ENCODE measurements at regions not wholly inside any gene's neighbourhood (a gene's known extent, or its start where the extent isn't known, plus 50 kb on each side); places are given as distances from the start of the nearest gene placed in this dataset.

DNA sequence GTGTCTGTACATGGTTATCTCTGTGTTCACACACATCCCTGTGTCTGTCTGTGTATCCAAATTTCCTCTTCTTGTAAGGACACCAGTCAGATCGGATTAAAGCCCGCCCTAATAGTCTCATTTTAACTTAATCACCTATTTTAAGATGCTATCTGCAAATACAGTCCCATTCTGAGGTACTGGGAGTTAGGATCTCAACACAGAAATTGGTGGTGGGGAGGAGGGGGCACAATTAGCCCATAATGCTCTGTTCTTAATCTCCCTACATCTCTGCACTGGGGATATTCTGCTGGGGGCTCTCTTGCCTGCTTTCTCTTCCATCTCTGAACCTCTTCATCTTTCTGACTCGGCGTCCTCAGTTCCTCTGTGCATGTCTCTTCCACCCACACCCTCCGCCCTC is 320.7 kb downstream of the CDC5L start:
- DNase-seq (ENCODE audit: low read depth), result no peak
- TF ChIP-seq, protein P1, sequence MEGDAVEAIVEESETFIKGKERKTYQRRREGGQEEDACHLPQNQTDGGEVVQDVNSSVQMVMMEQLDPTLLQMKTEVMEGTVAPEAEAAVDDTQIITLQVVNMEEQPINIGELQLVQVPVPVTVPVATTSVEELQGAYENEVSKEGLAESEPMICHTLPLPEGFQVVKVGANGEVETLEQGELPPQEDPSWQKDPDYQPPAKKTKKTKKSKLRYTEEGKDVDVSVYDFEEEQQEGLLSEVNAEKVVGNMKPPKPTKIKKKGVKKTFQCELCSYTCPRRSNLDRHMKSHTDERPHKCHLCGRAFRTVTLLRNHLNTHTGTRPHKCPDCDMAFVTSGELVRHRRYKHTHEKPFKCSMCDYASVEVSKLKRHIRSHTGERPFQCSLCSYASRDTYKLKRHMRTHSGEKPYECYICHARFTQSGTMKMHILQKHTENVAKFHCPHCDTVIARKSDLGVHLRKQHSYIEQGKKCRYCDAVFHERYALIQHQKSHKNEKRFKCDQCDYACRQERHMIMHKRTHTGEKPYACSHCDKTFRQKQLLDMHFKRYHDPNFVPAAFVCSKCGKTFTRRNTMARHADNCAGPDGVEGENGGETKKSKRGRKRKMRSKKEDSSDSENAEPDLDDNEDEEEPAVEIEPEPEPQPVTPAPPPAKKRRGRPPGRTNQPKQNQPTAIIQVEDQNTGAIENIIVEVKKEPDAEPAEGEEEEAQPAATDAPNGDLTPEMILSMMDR (IDR thresholded peaks at IDR 0.05; ENCODE audit: control insufficient read depth, insufficient read depth, low read depth, low read length, missing control alignments), result no peak

DNA sequence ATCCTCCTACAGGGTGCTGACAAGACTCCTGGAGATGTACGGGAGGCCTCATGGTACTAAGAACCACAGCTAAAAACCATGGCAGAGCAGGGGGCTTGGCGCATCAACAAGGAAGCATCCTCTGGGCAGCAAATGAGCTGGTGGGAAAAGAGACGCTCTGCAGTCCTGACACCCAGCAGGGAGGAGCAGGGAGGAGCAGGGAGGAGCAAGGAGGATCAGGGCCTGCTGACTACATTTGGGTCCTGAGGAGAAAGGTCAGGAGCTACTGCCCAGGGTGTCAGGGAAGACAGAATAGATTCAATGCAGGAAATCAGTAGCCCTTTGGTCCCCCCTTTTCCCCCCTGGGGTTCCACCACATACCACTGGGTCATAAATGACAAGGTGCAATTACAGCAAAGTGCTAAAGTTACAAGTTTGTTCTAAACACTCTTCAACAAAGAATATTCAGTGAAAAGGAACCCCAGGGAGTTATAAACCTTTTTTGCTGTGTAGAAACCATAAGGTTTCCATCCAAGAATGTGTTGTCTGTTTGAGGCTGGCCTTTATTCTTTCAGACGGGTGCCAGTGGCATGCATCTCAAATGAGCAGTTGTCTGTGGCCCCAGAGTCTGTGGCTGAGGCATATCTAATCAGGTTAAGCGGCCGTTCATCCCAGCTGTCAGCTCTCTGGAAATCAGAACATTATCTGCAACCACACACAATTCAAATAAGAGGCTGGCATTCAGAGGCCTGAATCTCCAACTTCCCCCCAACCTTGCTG is 325.0 kb downstream of the CDC5L start:
- TF ChIP-seq, protein P1 (IDR thresholded peaks at IDR 0.05; ENCODE audit: control insufficient read depth, insufficient read depth, low read depth, low read length, missing control alignments), result no peak
- H3K4me3 ChIP-seq (ENCODE audit: control insufficient read depth, low read depth, low read length), result no peak overlapping the region
- no peak for DNase-seq (ENCODE audit: low read depth)

More for the DNA sequence above, 320.7 kb downstream of the CDC5L start:
- no peak overlapping the region for H3K4me3 ChIP-seq (ENCODE audit: control insufficient read depth, low read depth, low read length)

DNA sequence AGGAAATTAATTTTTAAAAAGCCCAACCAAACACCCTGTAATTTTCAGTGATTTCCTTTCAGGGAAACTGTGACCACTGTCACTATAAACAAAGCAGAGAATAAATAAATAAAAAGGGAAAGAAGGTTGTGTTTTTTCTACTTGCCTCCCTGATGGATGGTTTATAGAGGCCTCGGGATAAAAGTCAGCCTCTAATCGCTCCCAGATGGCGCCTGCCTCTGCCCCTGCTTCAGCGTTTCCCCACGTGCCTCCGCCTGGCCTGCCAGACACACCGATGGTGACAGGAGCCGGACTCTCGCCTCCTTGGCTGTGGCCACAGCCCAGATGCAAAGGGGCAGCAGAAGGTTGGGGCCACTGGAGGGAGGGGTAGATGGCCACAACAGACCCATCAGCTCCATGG is 327.7 kb downstream of the CDC5L start:
- TF ChIP-seq, protein P1 (IDR thresholded peaks at IDR 0.05; ENCODE audit: control insufficient read depth, insufficient read depth, low read depth, low read length, missing control alignments), result no peak
- H3K4me3 ChIP-seq (ENCODE audit: control insufficient read depth, low read depth, low read length), result no peak overlapping the region
- DNase-seq (ENCODE audit: low read depth), result no peak

DNA sequence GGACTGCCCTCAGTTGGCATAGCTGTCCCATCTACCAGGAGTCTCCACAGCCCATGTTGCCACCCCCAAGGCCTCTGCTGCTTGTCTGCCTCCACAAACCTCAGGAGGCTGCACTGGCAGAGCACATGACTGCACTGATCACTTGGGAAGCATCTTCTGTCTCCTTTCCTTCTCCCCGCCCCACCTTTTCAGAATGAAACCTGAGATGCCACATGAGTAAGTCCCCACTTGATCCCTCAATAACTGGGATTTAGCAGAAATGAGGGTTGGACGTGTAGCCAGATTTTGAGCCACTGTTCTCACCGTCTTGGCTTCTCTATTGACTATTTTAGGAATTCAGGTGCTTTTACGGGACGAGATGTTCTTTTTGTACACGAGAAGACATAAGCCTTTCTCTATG is 328.4 kb downstream of the CDC5L start:
- TF ChIP-seq, protein P1 (IDR thresholded peaks at IDR 0.05; ENCODE audit: control insufficient read depth, insufficient read depth, low read depth, low read length, missing control alignments), result no peak
- DNase-seq (ENCODE audit: low read depth), result no peak
- no peak overlapping the region for H3K4me3 ChIP-seq (ENCODE audit: control insufficient read depth, low read depth, low read length)

DNA sequence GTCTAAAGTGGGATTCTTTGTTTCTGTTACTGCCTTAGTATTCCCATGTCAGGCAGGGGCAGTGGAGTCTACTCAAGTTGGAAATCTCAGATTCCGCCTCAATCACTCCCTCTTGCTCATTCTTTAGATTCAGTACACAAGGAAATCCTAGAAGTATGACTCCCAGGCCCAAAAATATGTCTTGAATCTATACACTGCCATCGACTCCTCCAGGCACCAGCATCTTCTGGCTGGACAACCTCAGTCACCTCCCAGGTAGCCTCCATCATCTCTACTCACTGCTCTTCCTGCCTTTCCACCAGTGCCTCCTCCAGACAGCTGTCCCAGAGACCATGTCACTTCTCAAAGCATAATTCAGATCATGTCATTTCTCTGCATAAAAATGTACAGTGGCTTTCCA is 329.9 kb downstream of the CDC5L start:
- no peak overlapping the region for H3K4me3 ChIP-seq (ENCODE audit: control insufficient read depth, low read depth, low read length)
- TF ChIP-seq, protein P1 (IDR thresholded peaks at IDR 0.05; ENCODE audit: control insufficient read depth, insufficient read depth, low read depth, low read length, missing control alignments), result no peak
- DNase-seq (ENCODE audit: low read depth), result no peak

DNA sequence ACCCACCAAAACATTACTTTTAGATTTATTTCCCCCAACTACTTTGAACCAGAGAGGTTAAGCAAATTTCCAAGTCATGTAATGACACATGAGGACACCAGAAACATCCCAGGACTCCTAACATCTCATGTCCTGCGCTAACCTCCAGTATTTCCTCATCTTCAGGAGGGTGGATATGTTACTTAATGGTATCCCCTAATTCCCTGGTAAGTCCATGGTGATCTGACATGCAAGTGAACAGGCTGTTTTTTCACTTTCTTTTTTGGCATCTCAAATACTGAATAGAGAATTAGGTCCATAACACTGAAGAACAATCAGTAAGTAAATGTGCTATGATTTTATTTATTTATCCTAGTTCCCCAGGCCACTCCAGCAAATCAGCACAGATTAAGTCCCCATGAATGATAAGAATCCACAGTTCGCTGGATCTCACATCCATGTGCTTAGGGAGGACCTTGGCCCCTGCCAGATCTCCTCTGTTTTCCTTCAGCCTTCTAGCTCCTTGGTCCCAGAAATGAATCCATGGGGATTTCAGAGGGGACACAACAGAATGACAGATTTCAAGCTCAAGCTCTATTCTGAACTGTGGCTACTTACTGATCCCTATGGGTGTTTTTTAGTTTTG is 334.6 kb downstream of the CDC5L start:
- no peak for DNase-seq (ENCODE audit: low read depth)
- H3K4me3 ChIP-seq (ENCODE audit: control insufficient read depth, low read depth, low read length), result no peak overlapping the region
- TF ChIP-seq, protein P1 (IDR thresholded peaks at IDR 0.05; ENCODE audit: control insufficient read depth, insufficient read depth, low read depth, low read length, missing control alignments), result no peak

All from AG09309 (cell line).